SKM-1 treated with dmso at 0.1 percent for 144 hours (cell line): ENCODE measurements at regions not wholly inside any gene's neighbourhood (a gene's known extent, or its start where the extent isn't known, plus 50 kb on each side); places are given as distances from the start of the nearest gene placed in this dataset.

Experiments used
- DNase-seq: peaks from one replicate; lab custom pipeline; 2025; ENCODE audit not compliant: unreplicated experiment; lab: John Stamatoyannopoulos, UW

DNA sequence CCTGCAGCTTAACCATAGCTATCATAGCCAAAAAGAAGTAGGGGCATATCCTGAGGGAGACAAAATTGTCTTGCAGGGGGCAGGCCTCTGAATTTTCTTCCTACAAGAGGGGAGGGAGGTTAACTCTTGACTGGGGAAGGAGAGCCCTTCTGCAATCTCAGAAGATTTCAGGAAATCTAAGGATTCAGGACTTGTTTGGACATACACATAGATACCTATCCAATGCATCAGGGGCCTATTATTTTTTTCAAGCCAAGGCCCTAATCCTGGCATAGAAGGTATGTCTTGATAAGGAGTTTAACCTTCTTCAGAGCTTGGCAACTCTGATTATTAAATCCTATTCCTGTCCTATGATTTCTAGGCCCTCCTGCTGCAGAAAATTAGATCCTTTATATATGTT, 375.1 kb upstream of the ACTBL2 start:
- no peak for DNase-seq

DNA sequence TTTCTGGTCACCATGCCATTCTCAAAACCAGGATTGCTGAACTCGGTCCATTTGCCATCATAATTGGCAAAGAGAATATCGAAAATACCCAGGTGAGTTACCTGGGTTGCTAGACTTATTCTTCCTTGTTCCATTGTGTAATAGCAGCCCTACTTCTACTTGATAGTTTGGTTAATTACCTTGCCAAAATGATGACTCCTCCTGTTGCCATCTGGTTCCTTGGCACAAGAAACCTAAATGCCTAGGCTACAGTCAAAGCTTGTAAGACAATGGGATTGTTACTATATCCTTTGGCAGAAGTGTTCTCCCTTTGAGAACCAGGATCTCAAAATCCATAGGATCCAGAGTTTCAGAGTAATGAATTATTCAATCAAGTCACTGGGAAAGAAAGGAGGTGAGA, 373.2 kb upstream of the ACTBL2 start:
- DNase-seq: no peak

DNA sequence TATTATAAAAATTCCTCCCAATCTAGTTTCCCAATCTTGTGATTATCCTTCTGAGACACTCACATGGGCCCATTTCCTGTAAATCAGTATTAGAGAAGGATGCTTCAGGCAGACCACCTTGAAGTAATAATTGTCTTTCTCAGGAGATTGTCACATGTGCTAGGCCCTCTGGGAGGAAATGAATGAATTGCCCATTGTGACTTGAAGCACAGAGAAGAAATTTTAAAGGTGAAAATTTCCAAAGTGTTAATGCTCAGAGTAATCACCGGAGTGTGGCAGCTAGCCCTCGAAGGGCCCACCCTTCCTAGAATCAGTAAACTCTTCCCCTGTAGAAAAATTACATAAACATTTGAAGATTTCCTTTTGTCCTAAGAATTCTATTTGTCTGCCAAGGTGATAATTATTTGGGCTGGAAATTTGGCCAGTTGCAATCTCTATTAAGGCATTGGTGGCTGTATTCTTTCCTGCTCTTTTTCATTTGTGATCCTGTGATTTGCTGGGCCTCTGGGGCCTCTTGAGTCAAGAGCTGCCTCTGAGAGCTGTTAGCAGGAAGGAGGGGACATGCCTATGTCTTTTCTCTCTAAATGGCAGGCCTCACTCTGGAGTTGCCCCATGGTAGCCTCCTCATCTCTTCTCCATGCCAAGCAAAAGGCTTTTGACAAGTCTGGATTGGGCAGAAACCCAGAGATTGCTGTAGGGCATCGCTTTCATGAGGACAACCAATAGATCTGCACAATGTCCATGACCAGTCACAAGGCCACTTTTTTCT, 371.5 kb upstream of the ACTBL2 start:
- no peak for DNase-seq

DNA sequence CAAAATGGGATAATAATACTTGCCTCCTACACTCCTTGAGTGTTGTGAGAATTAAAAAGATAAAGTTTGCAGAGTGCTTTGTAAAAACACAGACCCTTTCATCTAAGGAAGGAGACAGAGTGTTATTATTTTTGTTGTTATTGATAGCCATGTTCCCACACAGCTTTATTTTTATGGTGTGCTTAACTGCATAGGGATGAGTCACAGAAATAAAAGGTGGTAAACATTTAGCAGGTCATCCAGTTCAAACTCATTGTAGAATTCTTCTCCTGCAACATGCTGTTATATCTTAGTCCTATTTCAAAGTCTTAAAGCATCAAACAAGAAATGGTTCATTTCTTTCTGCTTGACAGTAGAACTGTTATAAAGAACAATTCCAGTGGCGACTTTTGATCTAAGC, 367.5 kb upstream of the ACTBL2 start:
- no peak for DNase-seq

DNA sequence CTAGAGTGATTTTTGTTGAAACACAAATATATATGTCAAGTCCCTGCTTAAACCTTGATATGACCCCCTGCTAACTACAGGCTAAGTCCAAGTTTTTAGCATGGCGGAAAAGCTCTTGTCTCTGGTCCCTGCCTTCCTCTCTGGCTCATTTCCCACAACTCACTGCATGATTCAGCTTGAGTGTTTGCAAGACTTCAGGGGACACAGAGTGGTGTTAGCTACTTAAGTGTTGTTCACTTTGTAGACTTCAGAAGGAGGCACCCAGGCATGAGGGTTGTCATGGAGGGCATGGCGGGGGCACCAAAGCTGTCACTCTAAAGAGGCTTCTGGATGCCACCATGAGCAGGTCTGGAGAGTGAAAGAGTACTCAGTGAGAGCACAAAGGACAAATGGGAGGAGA, 362.4 kb upstream of the ACTBL2 start:
- DNase-seq: no peak

DNA sequence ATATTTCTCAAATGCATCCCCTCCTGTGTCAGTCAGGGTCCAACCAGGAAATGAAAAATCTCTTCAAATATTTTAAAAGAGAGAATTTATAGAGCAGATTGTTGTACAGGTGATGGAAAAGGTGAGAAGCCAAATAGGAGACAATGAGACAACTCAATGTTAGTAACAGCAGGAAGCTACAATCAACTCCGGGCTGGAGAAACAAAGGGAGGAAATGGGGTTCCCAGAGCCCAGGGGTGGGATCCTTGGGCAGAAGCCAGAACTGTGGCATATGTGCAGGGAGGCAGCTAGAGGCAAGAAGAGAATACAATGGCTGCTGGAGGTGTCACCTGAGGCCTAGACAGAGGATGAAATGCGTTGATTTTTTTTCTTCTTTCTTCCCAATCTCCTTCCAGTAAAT, 361.8 kb upstream of the ACTBL2 start:
- DNase-seq: no peak

DNA sequence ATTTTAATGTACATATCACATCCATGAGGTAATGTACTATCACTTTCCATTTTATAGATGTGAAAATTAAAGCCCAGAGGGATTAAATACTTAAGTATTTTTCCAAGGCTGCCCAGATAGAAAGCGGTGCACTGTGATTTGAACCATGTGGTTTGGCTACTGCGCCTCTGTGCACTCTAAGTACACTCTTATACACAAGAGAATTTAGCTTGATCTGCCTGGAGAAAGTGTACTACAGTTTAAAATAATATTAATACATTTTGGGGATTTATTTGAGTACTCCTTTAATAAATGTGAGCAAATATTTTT, 360.4 kb upstream of the ACTBL2 start:
- DNase-seq: no peak

DNA sequence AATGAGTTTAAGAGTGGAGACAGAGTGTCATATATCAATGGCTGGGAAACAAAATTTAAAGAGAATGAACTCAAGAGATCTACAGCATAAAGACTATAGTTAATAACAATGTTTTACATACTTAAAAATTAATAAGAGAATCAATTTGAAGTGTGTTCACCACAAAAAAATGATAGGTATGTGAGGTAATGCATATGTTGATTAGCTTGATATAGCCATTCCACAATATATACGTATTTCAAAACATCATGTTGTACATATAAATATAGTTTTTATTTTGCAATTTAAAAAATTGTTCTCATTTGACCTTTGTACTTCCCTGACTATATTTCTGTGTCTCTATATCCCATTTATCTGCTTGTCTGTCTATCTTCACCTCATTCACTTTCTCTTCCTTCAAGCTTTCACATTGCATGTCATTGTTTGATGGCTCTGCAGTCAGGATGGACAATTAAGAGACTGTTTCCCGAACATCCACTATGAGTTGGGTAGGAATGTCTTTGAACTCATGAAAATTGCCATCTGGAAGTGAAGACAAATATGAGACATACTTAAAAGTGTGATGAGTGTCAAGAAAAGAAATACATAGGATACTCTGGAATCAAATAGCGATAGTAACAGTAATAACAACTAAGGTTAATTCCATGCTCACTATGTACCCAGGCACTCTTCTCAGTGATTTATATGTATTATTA, 359.9 kb upstream of the ACTBL2 start:
- DNase-seq: no peak

DNA sequence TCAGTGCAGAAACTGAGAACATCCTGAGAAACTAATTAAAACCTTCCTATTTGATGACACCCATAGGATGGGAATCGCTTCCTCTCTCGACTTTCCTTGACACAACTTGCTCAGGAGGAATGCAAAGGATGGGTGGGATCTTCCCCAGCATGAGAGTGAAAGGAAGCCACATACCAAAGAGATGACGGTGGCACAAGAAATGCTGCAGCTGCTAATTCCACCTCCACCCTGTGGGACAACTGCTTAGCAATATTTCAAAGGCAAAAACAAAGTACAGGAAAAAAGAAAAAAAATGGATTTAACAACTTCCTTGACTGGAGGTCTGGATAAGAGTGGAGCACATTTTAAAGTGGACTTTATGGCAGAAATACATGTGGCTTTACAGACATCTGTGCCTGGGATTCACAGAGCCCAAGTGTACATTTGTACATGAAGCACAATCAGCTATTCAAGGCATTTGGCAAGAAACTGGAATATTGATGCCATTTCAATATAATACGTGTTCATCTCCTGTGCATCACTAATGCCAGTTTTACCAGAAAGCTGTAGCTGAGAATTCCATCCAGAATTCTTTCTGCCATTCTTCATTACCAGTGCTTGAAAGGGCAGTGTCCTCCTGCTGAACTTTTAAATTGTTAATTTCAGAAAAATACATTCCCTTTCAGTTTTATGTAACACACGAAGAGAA, 359.2 kb upstream of the ACTBL2 start:
- no peak for DNase-seq

DNA sequence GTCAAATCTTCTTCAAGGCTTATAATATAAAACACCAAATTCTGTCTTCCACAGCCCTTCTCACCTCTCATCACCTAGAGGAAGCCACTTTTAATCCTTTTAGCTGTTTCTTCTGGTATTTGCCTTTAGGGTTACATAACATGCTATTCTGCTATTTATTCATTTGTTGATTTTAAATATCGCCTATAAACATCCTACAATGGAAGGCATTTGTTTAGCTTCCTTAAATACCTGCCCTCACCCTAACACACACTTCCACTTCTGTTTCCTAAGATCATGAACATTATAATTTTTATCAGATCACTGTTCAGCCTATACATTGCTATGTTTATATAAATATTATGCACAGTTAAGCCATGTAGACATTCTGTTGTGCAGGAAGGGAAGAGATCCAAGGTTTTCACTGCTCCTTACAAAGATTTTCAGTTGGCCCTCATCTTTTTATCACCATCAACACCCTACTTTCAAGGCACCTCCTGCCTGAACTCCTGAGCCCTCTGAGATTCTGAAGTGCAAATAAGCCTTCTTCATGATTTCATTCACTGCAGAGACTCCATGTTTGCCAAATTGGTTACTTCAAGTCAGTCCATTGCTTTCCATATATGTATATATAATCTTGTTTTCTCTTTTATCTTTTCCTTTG, 356.9 kb upstream of the ACTBL2 start:
- DNase-seq: no peak

DNA sequence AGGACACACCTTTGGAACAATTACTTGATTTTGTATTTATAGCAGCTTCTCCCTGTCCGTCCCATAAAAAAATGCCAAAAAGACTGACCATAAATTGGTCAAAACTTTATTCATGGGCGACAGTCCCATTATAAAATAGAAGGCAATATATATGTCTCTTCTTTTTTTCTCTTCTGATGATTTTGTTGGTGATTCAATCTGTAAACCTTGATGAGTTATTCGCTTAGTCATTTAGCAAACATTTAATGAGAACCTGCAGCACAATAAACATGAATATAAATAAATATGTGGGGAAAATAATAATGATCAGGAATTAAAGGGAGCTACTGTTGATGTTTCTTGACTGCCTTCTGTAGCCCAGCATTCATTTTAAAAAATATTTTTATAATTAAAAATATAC, 356.4 kb upstream of the ACTBL2 start:
- no peak for DNase-seq

DNA sequence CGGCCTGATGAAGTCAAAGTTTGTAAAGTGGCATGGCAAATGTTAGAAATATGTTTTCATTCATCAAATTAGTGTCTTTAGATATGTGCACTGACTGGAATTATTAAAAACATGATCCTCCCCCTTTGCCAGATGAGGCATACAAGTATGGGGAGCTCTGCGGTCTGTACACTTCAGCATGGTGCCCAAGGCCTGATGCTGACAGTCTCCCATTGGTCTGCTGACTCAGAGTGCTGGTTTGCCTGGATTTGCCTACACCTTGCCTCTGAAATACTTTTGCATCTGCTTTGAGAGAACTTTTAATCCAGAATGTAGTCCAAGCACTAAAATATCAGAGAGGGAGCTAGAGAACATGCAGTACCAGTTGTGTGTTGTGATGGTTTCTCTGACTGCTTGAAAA, 354.3 kb upstream of the ACTBL2 start:
- no peak for DNase-seq

DNA sequence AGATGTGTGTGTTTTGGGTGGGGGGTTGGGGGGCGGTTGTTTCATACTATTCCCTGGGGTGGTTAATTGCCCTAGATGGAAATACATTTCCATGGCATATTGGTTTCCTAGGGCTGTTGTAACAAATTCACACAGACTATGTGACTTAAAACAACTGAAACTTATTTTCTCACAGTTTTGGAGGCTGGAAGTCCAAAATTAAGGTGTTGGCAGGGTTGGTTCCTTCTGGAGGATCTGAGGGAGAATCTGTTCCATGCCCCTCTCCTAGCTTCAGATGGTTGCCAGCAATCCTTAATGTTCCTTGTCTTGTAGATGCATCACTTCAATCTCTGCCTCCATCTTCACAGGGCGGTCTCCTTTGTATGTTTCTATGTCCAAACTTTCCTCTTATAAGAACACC, 353.7 kb upstream of the ACTBL2 start:
- no peak for DNase-seq

DNA sequence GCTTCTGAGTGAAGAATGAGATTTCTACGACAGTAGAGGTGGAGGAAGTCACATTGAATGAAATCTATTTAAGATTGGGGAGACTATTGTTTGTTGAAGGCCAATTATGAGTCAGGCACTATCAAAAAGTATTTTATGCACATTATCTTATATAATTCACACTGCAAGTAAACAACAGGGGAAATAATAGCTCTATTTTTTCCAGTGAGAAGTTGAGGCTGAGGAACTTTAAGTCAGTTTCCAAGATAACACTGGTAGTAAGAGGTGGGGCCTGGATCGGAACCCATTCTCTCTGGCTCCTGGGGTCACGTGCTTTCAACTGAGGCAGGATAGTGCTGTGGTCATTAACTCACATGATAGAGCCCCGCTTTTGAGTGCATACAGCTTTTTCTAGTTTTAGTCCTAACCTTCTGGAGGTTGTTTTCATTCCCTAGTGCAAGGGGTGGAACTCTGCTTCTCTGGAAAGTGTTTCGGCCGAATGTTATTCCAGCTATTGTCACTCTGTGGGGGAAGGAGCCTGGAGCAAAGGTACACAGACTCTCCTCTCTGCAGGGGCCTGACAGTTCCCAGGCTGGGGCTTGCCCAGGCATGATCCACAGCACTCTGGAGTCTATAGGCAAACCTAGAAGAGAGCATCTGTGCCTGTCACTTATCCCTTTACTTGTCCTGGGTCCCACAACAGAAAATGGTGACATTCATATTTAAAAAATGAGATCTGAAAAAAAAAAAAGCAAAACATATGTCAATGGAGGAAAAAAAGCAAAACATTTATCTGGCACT, 352.4 kb upstream of the ACTBL2 start:
- no peak for DNase-seq

DNA sequence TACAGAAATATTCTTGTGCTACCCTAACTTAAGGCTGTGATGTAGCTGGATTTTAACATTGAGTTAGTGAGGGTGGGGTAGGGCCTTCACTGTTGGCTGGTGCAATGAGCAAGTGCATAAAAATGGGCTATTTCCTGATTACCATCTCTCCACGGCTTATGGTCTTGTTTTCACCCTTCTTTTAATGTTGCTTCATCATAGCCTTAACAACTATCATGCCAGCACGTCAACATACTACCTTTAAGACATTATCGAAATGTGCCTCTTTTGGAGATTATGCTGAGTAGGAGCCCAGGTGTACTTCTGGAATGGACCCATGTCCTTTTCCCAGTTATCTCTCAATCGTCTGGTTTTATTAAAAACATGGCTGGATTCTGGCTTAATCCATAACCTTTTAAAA, 350.9 kb upstream of the ACTBL2 start:
- no peak for DNase-seq

DNA sequence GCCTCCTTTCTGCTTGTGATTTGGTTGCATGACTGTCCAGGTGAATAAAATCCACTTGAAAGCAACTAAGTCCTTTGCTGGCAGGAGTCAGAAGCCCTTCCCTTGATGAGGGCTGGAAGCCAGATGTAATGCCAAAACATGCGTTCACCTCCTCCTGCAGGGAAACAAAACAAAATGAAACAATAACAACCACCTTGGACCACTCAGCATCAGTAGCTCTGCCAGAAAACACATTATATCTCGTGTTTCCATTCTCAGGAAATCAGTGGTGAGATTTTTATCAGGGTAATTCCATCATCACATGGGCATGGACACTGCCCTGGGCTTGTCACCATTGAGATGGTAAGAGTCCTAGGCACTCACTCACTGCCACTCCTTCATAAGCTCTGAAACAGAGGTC, 350.3 kb upstream of the ACTBL2 start:
- no peak for DNase-seq

DNA sequence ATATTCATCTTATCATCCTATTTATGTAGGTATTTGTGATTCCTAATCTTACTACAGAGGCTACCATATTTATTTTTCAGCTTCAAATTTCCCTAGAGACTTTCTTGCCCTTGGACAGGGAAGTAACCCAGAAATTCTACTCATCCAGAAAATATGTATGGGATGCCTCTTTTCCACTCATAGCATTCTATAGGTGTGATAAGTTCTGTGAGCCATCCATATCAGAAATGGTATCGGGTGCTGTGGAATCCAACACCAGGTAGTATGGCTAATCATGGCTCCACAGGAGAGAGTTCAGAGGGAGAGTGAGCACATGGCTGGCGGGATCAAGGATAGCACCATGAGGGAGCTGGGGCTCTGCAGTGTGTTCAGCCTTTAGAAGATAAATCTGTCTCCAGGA, 349.3 kb upstream of the ACTBL2 start:
- DNase-seq: no peak

DNA sequence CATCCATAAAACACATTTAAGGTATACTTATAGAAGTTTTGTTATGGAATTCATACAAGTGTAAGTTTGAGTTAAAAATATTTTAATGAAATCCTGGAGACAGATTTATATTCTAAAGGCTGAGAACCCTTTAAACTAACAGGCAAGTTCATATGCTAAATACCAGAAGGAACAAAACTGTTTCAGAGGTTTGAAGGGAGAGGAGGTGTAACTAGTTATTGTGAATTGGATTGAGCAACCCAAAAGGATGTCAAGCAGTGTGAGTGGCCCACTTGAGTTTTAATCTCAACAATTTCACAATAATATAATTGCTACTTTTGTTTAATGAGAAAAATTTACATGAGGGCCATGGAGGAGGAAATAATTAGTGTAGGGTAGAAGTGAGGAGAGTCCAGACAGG, 348.5 kb upstream of the ACTBL2 start:
- DNase-seq: no peak

DNA sequence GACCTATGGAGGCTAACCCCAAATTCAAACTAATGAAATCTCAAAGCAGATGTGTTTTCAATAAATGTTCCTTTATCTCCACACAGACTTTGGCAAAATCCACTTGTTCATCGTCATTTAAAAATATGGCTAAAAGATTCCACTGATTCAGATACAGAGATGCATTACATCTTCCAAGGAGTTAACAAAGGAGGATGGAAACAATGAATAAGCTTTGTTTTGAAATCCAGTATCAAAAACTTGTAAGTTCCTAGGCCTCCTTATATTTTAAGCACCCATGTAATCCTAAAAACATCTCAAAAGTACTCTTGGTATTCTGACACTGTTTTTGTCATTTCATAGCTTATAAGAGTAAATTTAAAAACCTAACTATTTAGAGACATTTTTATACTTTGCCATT, 345.6 kb upstream of the ACTBL2 start:
- no peak for DNase-seq

DNA sequence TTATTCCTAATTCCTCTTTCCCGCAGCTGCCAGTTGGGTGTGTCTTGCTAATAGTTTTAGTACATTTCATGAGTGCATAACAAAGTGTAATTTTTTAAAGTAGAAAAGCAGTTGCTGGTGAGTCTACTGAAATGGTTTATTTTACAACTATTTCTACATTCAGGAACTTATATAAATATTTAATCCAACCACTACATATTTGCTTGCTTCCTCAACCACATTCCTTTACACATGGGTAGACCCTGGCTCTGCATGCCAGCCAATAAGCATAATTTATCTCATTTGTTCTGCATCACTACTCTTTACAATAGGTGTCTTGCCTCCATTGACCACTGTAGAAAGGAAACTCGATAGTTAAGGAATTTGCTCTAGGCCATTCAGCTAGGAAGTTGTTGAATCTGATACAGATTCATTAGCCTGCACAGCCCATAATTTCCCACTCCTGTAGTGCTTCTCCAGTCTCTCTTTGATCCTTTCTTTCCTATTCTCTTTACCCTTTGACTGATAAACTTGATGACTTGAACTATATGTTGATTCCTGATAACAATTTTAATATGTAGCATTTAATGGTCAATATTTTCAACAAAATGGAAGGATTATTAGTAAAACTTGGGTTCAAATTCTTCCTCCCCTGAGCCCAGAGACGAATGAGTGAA, 342.5 kb upstream of the ACTBL2 start:
- no peak for DNase-seq

DNA sequence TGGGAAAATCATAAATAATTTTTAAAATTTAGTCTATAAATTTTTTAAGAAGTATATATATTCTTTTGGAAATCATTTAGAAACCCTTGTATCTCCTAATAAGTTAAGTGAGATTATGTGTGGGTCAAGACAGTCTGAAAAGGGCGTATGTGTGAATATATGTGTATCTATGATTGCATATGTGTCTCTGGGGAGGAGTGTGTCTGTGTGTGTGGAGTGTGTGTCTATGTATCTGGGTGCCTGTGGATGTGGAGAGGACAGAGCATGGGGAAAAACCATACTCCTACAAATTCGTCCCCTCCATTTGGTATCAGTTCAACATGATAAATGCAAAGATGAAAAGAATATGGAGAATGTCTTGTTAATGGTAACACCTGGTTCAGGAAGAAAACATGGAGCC, 342.0 kb upstream of the ACTBL2 start:
- DNase-seq: no peak
